ENCODE measurements at regions not wholly inside any gene's neighbourhood (a gene's known extent, or its start where the extent isn't known, plus 50 kb on each side); places are given as distances from the start of the nearest gene placed in this dataset.
A peak's percentile ranks its signal among the peaks of the same experiment; 100 is the strongest.
"Not testable (repeated sequence)": the region's sequence is repeated elsewhere in the genome, so short reads cannot be mapped to it uniquely, and the experiment has no call there.

GRCh38 chr7:81467964-81468363 lies 301.9 kb downstream of the HGF start:
- Histone ChIP-seq H3K9me3 (ENCODE audit: control insufficient read depth, low read depth, low read length) (no peaks in the 10 kb centered on the region), H3K4me1 (ENCODE audit: control insufficient read depth, insufficient read depth, low read length) (peaks cover 26% of the 10 kb centered on the region), H3K27me3 (ENCODE audit: control insufficient read depth, insufficient read depth, low read length) (no peaks in the 10 kb centered on the region), H3K27ac (ENCODE audit: low read length) (peak overlapping the region; percentile 48), H3K4me3 (ENCODE audit: low read length) (no peak overlapping the region), H3K36me3 (ENCODE audit: control insufficient read depth, insufficient read depth, low read length) (no peaks in the 10 kb centered on the region)
- WGBS (ENCODE audit: insufficient coverage, low lambda C conversion rate) = no CpG with 5 or more reads among the region's 4 CpGs
- DNase-seq = peak in 1 of 2 donors; percentile 19

GRCh38 chr7:81462672-81463071 lies 307.2 kb downstream of the HGF start:
- no peaks in the 10 kb centered on the region for H3K4me1 ChIP-seq (ENCODE audit: control insufficient read depth, insufficient read depth, low read length)
- DNase-seq = no peak
- H3K9me3 ChIP-seq (ENCODE audit: control insufficient read depth, low read depth, low read length) = no peaks in the 10 kb centered on the region
- no CpG with 5 or more reads among the region's 1 CpG for WGBS (ENCODE audit: insufficient coverage, low lambda C conversion rate)
- H3K27ac ChIP-seq (ENCODE audit: low read length) = no peak overlapping the region
- no peaks in the 10 kb centered on the region for H3K27me3 ChIP-seq (ENCODE audit: control insufficient read depth, insufficient read depth, low read length)
- H3K36me3 ChIP-seq (ENCODE audit: control insufficient read depth, insufficient read depth, low read length) = no peaks in the 10 kb centered on the region
- H3K4me3 ChIP-seq (ENCODE audit: low read length) = no peak overlapping the region

GRCh38 chr7:81460250-81461045 lies 309.4 kb downstream of the HGF start:
- no CpG with 5 or more reads among the region's 1 CpG for WGBS (ENCODE audit: insufficient coverage, low lambda C conversion rate)
- DNase-seq = no peak
- Histone ChIP-seq H3K4me1 (ENCODE audit: control insufficient read depth, insufficient read depth, low read length) (no peaks in the 10 kb centered on the region), H3K27ac (ENCODE audit: low read length) (no peak overlapping the region), H3K27me3 (ENCODE audit: control insufficient read depth, insufficient read depth, low read length) (no peaks in the 10 kb centered on the region), H3K36me3 (ENCODE audit: control insufficient read depth, insufficient read depth, low read length) (no peaks in the 10 kb centered on the region), H3K4me3 (ENCODE audit: low read length) (no peak overlapping the region), H3K9me3 (ENCODE audit: control insufficient read depth, low read depth, low read length) (no peaks in the 10 kb centered on the region)

GRCh38 chr7:81459485-81459884 lies 310.4 kb downstream of the HGF start:
- no peaks in the 10 kb centered on the region for H3K4me1 ChIP-seq (ENCODE audit: control insufficient read depth, insufficient read depth, low read length)
- WGBS (ENCODE audit: insufficient coverage, low lambda C conversion rate) = no CpG with 5 or more reads among the region's 2 CpGs
- no peaks in the 10 kb centered on the region for H3K27me3 ChIP-seq (ENCODE audit: control insufficient read depth, insufficient read depth, low read length)
- H3K9me3 ChIP-seq (ENCODE audit: control insufficient read depth, low read depth, low read length) = no peaks in the 10 kb centered on the region
- DNase-seq = no peak
- H3K4me3 ChIP-seq (ENCODE audit: low read length) = no peak overlapping the region
- H3K27ac ChIP-seq (ENCODE audit: low read length) = no peak overlapping the region
- H3K36me3 ChIP-seq (ENCODE audit: control insufficient read depth, insufficient read depth, low read length) = no peaks in the 10 kb centered on the region

- no peak overlapping the region for H3K4me3 ChIP-seq (ENCODE audit: low read length)
- no peak overlapping the region for H3K27ac ChIP-seq (ENCODE audit: low read length)
- H3K4me1 ChIP-seq (ENCODE audit: control insufficient read depth, insufficient read depth, low read length) = no peaks in the 10 kb centered on the region
- WGBS (ENCODE audit: insufficient coverage, low lambda C conversion rate) = 83% methylated on average over 1 of the region's 1 CpG
- H3K27me3 ChIP-seq (ENCODE audit: control insufficient read depth, insufficient read depth, low read length) = no peaks in the 10 kb centered on the region
- DNase-seq = no peak
- H3K9me3 ChIP-seq (ENCODE audit: control insufficient read depth, low read depth, low read length) = no peaks in the 10 kb centered on the region
- no peaks in the 10 kb centered on the region for H3K36me3 ChIP-seq (ENCODE audit: control insufficient read depth, insufficient read depth, low read length)
These were observed 311.9 kb downstream of the HGF start for GRCh38 chr7:81457852-81458522.

GRCh38 chr7:81453770-81454169 lies 316.1 kb downstream of the HGF start:
- not testable (repeated sequence) for H3K4me3 ChIP-seq (ENCODE audit: low read length); H3K9me3 ChIP-seq (ENCODE audit: control insufficient read depth, low read depth, low read length); H3K27me3 ChIP-seq (ENCODE audit: control insufficient read depth, insufficient read depth, low read length); H3K4me1 ChIP-seq (ENCODE audit: control insufficient read depth, insufficient read depth, low read length); DNase-seq; H3K27ac ChIP-seq (ENCODE audit: low read length); H3K36me3 ChIP-seq (ENCODE audit: control insufficient read depth, insufficient read depth, low read length)

GRCh38 chr7:81449105-81449504 lies 320.7 kb downstream of the HGF start:
- Histone ChIP-seq H3K27ac (ENCODE audit: low read length) (no peak overlapping the region), H3K9me3 (ENCODE audit: control insufficient read depth, low read depth, low read length) (no peaks in the 10 kb centered on the region), H3K27me3 (ENCODE audit: control insufficient read depth, insufficient read depth, low read length) (no peaks in the 10 kb centered on the region), H3K36me3 (ENCODE audit: control insufficient read depth, insufficient read depth, low read length) (no peaks in the 10 kb centered on the region), H3K4me3 (ENCODE audit: low read length) (no peak overlapping the region), H3K4me1 (ENCODE audit: control insufficient read depth, insufficient read depth, low read length) (no peaks in the 10 kb centered on the region)
- DNase-seq = no peak

- no peaks in the 10 kb centered on the region for H3K36me3 ChIP-seq (ENCODE audit: control insufficient read depth, insufficient read depth, low read length)
- H3K4me1 ChIP-seq (ENCODE audit: control insufficient read depth, insufficient read depth, low read length) = no peaks in the 10 kb centered on the region
- H3K27ac ChIP-seq (ENCODE audit: low read length) = no peak overlapping the region
- no peaks in the 10 kb centered on the region for H3K9me3 ChIP-seq (ENCODE audit: control insufficient read depth, low read depth, low read length)
- no peak overlapping the region for H3K4me3 ChIP-seq (ENCODE audit: low read length)
- 42% methylated on average over 2 of the region's 4 CpGs for WGBS (ENCODE audit: insufficient coverage, low lambda C conversion rate)
- H3K27me3 ChIP-seq (ENCODE audit: control insufficient read depth, insufficient read depth, low read length) = no peaks in the 10 kb centered on the region
- DNase-seq = peak in 1 of 2 donors; percentile 41
These were observed 322.4 kb downstream of the HGF start for GRCh38 chr7:81447351-81447952.

GRCh38 chr7:81446212-81446611 lies 323.6 kb downstream of the HGF start:
- no peaks in the 10 kb centered on the region for H3K4me1 ChIP-seq (ENCODE audit: control insufficient read depth, insufficient read depth, low read length)
- no peak overlapping the region for H3K27ac ChIP-seq (ENCODE audit: low read length)
- no peaks in the 10 kb centered on the region for H3K9me3 ChIP-seq (ENCODE audit: control insufficient read depth, low read depth, low read length)
- 100% methylated on average over 1 of the region's 1 CpG for WGBS (ENCODE audit: insufficient coverage, low lambda C conversion rate)
- H3K27me3 ChIP-seq (ENCODE audit: control insufficient read depth, insufficient read depth, low read length) = no peaks in the 10 kb centered on the region
- no peak for DNase-seq
- no peak overlapping the region for H3K4me3 ChIP-seq (ENCODE audit: low read length)
- no peaks in the 10 kb centered on the region for H3K36me3 ChIP-seq (ENCODE audit: control insufficient read depth, insufficient read depth, low read length)

GRCh38 chr7:81445462-81445861 lies 324.4 kb downstream of the HGF start:
- DNase-seq = no peak
- H3K4me1 ChIP-seq (ENCODE audit: control insufficient read depth, insufficient read depth, low read length) = no peaks in the 10 kb centered on the region
- H3K27me3 ChIP-seq (ENCODE audit: control insufficient read depth, insufficient read depth, low read length) = no peaks in the 10 kb centered on the region
- no peaks in the 10 kb centered on the region for H3K36me3 ChIP-seq (ENCODE audit: control insufficient read depth, insufficient read depth, low read length)
- no peak overlapping the region for H3K4me3 ChIP-seq (ENCODE audit: low read length)
- no peak overlapping the region for H3K27ac ChIP-seq (ENCODE audit: low read length)
- no peaks in the 10 kb centered on the region for H3K9me3 ChIP-seq (ENCODE audit: control insufficient read depth, low read depth, low read length)
- WGBS (ENCODE audit: insufficient coverage, low lambda C conversion rate) = no CpG with 5 or more reads among the region's 1 CpG
